Tibial artery (tissue), 4 donors: ENCODE measurements at regions not wholly inside any gene's neighbourhood (a gene's known extent, or its start where the extent isn't known, plus 50 kb on each side); places are given as distances from the start of the nearest gene placed in this dataset.
"Not testable (repeated sequence)": the region's sequence is repeated elsewhere in the genome, so short reads cannot be mapped to it uniquely, and the experiment has no call there.

ENCODE experiments used
- DNase-seq, 2 donors: peaks; one replicate each; pipeline ENCODE4 v3.0.0-alpha.2; 2019
- H3K27ac ChIP-seq, 2 donors: fragments of 200-600 bp; sonication (generic) in 1 of 2; 1 replicate in 1 of 2; 2 replicates in 1 of 2; pipeline ENCODE4 v1.5.1; 2018 to 2019; ENCODE audit warnings: mild to moderate bottlenecking in 1 of 2
- H3K27me3 ChIP-seq, 2 donors: fragments of 200-600 bp; sonication (generic) in 1 of 2; one replicate each; pipeline versions ENCODE4 v1.5.1 to v1.6.0; 2016 to 2019
- H3K36me3 ChIP-seq, 3 donors: fragments of 200-600 bp; sonication (generic) in 2 of 3; one replicate each; pipeline ENCODE4 v1.5.1; 2016 to 2019; ENCODE audit warnings: mild to moderate bottlenecking in 2 of 3
- H3K4me1 ChIP-seq, 4 donors: fragments of 200-600 bp; sonication (generic) in 2 of 4; 1 replicate in 3 of 4; 2 replicates in 1 of 4; pipeline ENCODE4 v1.5.1; 2016 to 2019
- H3K4me3 ChIP-seq, 2 donors: fragments of 200-600 bp; sonication (generic) in 1 of 2; 1 replicate in 1 of 2; 2 replicates in 1 of 2; pipeline ENCODE4 v1.5.1; 2018 to 2019; ENCODE audit warnings: mild to moderate bottlenecking in 2 of 2
- H3K9me3 ChIP-seq, 3 donors: fragments of 200-600 bp; sonication (generic) in 1 of 3; one replicate each; pipeline ENCODE4 v1.5.1; 2016 to 2019
- intact Hi-C: fragments of 100-400 bp; cut with DNase I; formaldehyde crosslinking; loops from one replicate; pipeline ENCODE4 v1.15.0; 2023; ENCODE audit warnings: low total_unique reads
- TF ChIP-seq, protein P1 (sequence below), 2 experiments: fragments of 200-600 bp in 1 of 2; fragments of 450-650 bp in 1 of 2; IDR thresholded peaks; one replicate each; pipeline ENCODE4 v1.5.1; 2017 to 2019; ENCODE audit warnings: antibody characterized with exemption in 2 of 2, mild to moderate bottlenecking in 1 of 2, moderate library complexity in 1 of 2

DNA sequence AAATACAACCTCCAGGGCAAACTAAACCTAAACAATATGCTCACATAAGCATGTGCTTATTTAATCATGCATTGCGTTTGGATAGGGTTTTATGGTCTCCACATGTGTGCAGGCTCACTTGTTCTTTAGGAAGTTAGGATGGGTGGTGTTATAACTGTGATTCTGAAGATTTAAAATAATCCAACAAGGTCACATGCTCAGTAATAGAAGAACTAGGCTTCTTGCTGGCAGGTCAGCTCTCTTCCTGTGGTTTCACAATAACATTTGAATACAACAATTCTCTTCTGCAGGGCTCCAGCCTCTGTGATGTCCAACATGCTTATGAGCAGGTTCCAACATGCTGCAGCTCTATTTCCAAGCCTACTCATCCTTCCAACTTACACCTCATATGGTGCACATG is 84.0 kb downstream of the MYL12B start:
- intact Hi-C loops: no loop called here
- no peaks in the 10 kb centered on the region for H3K9me3 ChIP-seq
- DNase-seq: no peak
- H3K4me1 ChIP-seq: peaks cover 0 to 4% (median 0%) of the 10 kb centered on the region in 4 donors
- no peaks in the 10 kb centered on the region for H3K27me3 ChIP-seq
- H3K36me3 ChIP-seq: no peaks in the 10 kb centered on the region
- TF ChIP-seq, protein P1, sequence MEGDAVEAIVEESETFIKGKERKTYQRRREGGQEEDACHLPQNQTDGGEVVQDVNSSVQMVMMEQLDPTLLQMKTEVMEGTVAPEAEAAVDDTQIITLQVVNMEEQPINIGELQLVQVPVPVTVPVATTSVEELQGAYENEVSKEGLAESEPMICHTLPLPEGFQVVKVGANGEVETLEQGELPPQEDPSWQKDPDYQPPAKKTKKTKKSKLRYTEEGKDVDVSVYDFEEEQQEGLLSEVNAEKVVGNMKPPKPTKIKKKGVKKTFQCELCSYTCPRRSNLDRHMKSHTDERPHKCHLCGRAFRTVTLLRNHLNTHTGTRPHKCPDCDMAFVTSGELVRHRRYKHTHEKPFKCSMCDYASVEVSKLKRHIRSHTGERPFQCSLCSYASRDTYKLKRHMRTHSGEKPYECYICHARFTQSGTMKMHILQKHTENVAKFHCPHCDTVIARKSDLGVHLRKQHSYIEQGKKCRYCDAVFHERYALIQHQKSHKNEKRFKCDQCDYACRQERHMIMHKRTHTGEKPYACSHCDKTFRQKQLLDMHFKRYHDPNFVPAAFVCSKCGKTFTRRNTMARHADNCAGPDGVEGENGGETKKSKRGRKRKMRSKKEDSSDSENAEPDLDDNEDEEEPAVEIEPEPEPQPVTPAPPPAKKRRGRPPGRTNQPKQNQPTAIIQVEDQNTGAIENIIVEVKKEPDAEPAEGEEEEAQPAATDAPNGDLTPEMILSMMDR (IDR thresholded peaks at IDR 0.05): no peak
- no peak overlapping the region for H3K4me3 ChIP-seq
- no peak overlapping the region for H3K27ac ChIP-seq

DNA sequence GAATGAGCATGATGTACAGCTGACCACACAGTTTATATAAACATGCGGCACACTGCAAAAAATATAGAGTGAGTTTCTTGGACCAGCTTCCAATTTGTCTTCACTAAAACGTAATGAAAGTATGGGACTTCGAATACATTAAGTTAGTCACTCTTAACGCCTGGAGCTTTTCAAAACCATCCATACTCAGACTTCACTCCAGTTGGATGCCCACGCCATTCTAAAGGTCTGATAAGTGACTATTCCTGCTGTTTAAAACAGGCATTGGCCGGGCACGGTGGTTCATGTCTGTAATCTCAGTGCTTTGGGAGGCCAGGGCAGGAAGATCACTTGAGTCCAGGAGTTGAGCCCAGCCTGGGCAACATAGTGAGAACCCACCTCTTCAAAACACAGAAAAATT is 84.6 kb downstream of the MYL12B start:
- H3K4me3 ChIP-seq: no peak overlapping the region
- no peak for DNase-seq
- H3K4me1 ChIP-seq: peaks cover 0 to 4% (median 0%) of the 10 kb centered on the region in 4 donors
- TF ChIP-seq, protein P1 (IDR thresholded peaks at IDR 0.05): no peak
- intact Hi-C loops: no loop called here
- no peak overlapping the region for H3K27ac ChIP-seq
- H3K27me3 ChIP-seq: no peaks in the 10 kb centered on the region
- no peaks in the 10 kb centered on the region for H3K36me3 ChIP-seq
- H3K9me3 ChIP-seq: no peaks in the 10 kb centered on the region

DNA sequence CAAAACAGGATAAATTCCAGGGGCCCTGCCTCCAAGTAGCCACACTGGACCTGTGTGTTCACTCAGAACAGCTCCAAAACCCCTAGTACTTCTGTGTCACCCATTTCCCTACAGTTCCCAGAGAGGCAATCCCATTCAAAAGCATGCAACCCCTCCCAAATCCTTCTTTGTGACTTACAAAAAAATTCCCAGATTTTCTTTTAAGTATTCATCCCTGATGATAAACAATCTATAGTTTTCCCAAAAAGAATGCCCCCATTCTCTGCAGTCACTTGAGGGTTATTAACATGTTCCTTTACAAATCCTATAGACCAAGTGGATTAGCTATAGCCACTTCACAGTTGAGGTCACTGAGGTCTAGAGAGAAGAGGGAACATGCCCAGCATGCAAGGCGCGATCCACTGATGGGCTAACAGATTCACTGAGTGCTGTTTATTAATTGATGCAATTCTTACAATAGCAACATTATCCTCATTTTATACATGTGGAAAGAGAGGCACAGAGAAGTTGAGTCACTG is 85.4 kb downstream of the MYL12B start:
- H3K27ac ChIP-seq: no peak overlapping the region
- H3K27me3 ChIP-seq: no peaks in the 10 kb centered on the region
- H3K4me1 ChIP-seq: peaks cover 0 to 4% (median 0%) of the 10 kb centered on the region in 4 donors
- intact Hi-C loops: no loop called here
- TF ChIP-seq, protein P1 (IDR thresholded peaks at IDR 0.05): no peak
- no peaks in the 10 kb centered on the region for H3K36me3 ChIP-seq
- no peak overlapping the region for H3K4me3 ChIP-seq
- DNase-seq: no peak
- H3K9me3 ChIP-seq: no peaks in the 10 kb centered on the region

DNA sequence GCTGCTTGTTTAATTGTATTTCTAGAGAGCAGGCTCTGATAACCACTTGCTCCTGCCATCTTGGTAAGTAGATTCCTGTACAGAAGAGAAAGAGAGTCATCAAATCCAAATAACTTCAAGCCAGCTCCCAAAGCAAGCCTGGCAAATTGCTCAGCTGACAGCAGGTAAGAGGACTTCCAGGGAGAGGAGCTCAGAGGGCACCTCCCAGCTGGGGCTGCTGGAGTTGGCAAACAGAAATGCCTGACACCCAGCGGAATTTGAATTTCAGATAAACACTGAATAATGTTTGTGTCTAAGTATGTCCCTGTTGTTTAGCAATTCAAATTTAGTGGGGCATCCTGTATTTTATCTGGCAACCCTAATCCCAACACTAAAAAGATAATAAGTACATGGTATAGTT is 86.2 kb downstream of the MYL12B start:
- intact Hi-C loops: no loop called here
- no peak for DNase-seq
- H3K4me1 ChIP-seq: peaks cover 0 to 4% (median 0%) of the 10 kb centered on the region in 4 donors
- H3K27me3 ChIP-seq: no peaks in the 10 kb centered on the region
- no peak overlapping the region for H3K4me3 ChIP-seq
- no peaks in the 10 kb centered on the region for H3K36me3 ChIP-seq
- no peak overlapping the region for H3K27ac ChIP-seq
- TF ChIP-seq, protein P1 (IDR thresholded peaks at IDR 0.05): no peak
- no peaks in the 10 kb centered on the region for H3K9me3 ChIP-seq

DNA sequence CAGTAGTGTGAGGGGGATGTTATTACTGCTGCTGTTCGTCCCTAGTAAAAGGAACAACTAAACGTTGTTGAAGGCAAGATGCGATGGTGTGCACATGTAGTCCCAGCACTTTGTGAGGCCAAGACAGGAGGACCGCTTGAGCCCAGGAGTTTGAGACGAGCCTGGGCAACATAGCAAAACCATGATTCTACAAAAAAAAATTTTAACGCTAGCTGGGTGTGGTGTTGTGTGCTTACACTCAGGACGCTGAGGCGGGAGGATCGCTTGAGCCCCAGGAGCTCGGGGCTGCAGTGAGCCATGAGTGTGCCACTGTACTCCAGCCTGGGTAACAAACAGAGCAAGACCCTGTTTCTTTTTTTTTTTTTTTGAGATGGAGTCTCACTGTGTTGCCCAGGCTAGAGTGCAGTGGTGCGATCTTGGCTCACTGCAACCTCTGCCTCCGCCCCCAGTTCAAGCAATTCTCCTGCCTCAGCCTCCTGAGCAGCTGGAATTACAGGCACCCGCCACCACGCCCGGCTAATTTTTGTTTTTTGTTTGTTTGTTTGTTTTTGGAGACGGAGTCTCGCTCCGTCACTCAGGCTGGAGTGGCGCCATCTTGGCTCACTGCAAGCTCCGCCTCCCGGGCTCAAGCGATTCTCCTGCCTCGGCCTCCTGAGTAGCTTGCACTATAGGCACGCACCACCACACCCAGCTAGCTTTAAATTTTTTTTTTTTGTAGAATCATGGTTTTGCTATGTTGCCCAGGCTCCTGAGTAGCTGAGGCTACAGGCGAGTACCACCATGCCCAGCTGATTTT is 87.3 kb downstream of the MYL12B start:
- H3K4me1 ChIP-seq, intact Hi-C loops, H3K27ac ChIP-seq, H3K27me3 ChIP-seq, H3K36me3 ChIP-seq, H3K4me3 ChIP-seq, H3K9me3 ChIP-seq, DNase-seq: not testable (repeated sequence)

DNA sequence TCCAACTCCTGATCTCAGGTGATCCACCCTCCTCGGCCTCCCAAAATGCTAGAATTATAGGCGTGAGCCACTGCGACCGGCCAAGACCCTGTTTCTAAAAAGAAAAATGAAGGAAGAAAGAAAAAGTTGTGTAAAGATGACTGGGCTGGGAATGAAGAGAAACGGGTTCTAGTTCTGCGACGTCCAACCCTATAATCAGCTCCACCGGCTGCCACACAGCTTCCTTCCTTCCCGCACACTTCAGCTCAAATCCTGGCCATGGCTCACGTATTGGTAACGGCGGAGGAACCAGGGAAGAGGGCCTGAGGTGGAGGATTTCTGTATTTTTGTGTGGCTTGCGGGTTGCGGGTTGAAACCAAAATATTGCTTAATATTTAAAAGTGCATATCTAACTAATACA is 88.1 kb downstream of the MYL12B start:
- Histone ChIP-seq H3K9me3 (no peaks in the 10 kb centered on the region), H3K4me1 (peaks cover 0 to 4% (median 0%) of the 10 kb centered on the region in 4 donors), H3K36me3 (no peaks in the 10 kb centered on the region), H3K27me3 (no peaks in the 10 kb centered on the region), H3K4me3 (no peak overlapping the region), H3K27ac (no peak overlapping the region)
- intact Hi-C loops: no loop called here
- TF ChIP-seq, protein P1 (IDR thresholded peaks at IDR 0.05): no peak
- DNase-seq: no peak
